Transverse colon (tissue), 4 donors: ENCODE measurements at regions not wholly inside any gene's neighbourhood (a gene's known extent, or its start where the extent isn't known, plus 50 kb on each side); places are given as distances from the start of the nearest gene placed in this dataset.

Experiments used
- CTCF ChIP-seq, 5 experiments: fragments of 200-600 bp in 3 of 5; fragments of 450-650 bp in 2 of 5; sonication (generic) in 3 of 5; IDR thresholded peaks; 1 replicate in 2 of 5; 2 replicates in 3 of 5; pipeline ENCODE4 v1.5.1; 2016 to 2017; ENCODE audit warnings: antibody characterized with exemption in 5 of 5, inconsistent platforms in 3 of 5, mild to moderate bottlenecking in 2 of 5, moderate library complexity in 1 of 5
- EP300 ChIP-seq: sonication (generic); formaldehyde crosslinking; IDR thresholded peaks from one replicate; pipeline ENCODE4 v1.6.1; 2017; ENCODE audit warnings: antibody characterized with exemption, low read depth
- POLR2A ChIP-seq: fragments of 450-650 bp; IDR thresholded peaks from one replicate; pipeline ENCODE4 v1.6.1; 2016; ENCODE audit warnings: antibody characterized with exemption, mild to moderate bottlenecking, moderate library complexity
- POLR2AphosphoS5 ChIP-seq, 3 donors: sonication (generic); formaldehyde crosslinking; IDR thresholded peaks; one replicate each; pipeline ENCODE4 v1.6.1; 2016; ENCODE audit warnings: antibody characterized with exemption in 3 of 3

- no peak for TF ChIP-seq CTCF (IDR thresholded peaks at IDR 0.05)
- no peak for TF ChIP-seq POLR2A
- TF ChIP-seq POLR2AphosphoS5 (IDR thresholded peaks at IDR 0.05), result no peak
- TF ChIP-seq EP300, result no peak
Observed at GRCh38 chr3:31476209-31476608, 56.5 kb upstream of the STT3B start.
